K562 (cell line): ENCODE measurements at regions not wholly inside any gene's neighbourhood (a gene's known extent, or its start where the extent isn't known, plus 50 kb on each side); places are given as distances from the start of the nearest gene placed in this dataset.

ENCODE experiments used
- ATAC-seq: fragments of 200-7000 bp; cut with Tn5 transposase; 3 replicates; pipeline ENCODE4 v1.9.1; 2020; ENCODE audit warnings: moderate library complexity
- BruUV-seq: library from RNA; stranded (reverse); fragments of 400-500 nt; replicated peaks from 2 replicates; lab custom pipeline; 2021; lab: Mats Ljungman, UMichigan
- CTCF ChIA-PET: fragments of 300-600 bp; formaldehyde crosslinking; extraction: SDS; loops from one replicate; lab custom pipeline; 2021; ENCODE audit warnings: low intra/inter-chr PET ratio; lab: Yijun Ruan, JAX
- POLR2A ChIA-PET: fragments of 300-600, 350-650 bp; sonication (Branson Sonifier 250); formaldehyde crosslinking; extraction: SDS; loops from one replicate; lab custom pipeline; 2021; ENCODE audit warnings: antibody characterized with exemption, inconsistent platforms; lab: Yijun Ruan, JAX
- DNase-seq, 4 experiments: peaks; one replicate each; pipeline versions ENCODE4 v3.0.0 to v3.0.0-alpha.2; 2011 to 2018; ENCODE audit warnings: low spot score in 3 of 4, mixed read lengths in 3 of 4; ENCODE audit errors: extremely low read depth in 1 of 4
- FAIRE-seq: peaks from 2 replicates; lab custom pipeline; 2011; peaks lifted over from hg19 to GRCh38; lab: Jason Lieb, UNC
- H2AFZ ChIP-seq: 2 replicates; pipeline ENCODE4 v1.6.0; 2011; ENCODE audit warnings: low read depth, low read length, control low read depth, inconsistent platforms
- H3K27ac ChIP-seq: fragments of 200-600 bp; 3 replicates; pipeline ENCODE4 v1.8.0; 2011; ENCODE audit warnings: low read depth, mild to moderate bottlenecking, control low read depth, inconsistent platforms, low read length, moderate library complexity, mixed read lengths; ENCODE audit errors: extremely low read depth
- H3K27me3 ChIP-seq, 2 experiments: fragments of 300-600 bp in 1 of 2; 2 replicates in 1 of 2; 3 replicates in 1 of 2; pipeline versions ENCODE4 v1.6.0 to v1.8.0; 2011; ENCODE audit warnings: inconsistent platforms in 2 of 2, low read length in 2 of 2, mild to moderate bottlenecking in 1 of 2, mixed read lengths in 1 of 2, moderate library complexity in 1 of 2; ENCODE audit not compliant: control insufficient read depth in 2 of 2, insufficient read depth in 2 of 2
- H3K36me3 ChIP-seq: fragments of 300-600 bp; 3 replicates; pipeline ENCODE4 v1.8.0; 2011; ENCODE audit warnings: mild to moderate bottlenecking, low read length, inconsistent platforms; ENCODE audit not compliant: control insufficient read depth, insufficient read depth
- H3K4me1 ChIP-seq, 2 experiments: fragments of 200-600 bp in 1 of 2; replicated peaks in 1 of 2; 2 replicates in 1 of 2; 3 replicates in 1 of 2; pipeline versions ENCODE4 v1.5.1 to v1.8.0; 2011; ENCODE audit warnings: inconsistent platforms in 2 of 2, low read length in 2 of 2, mild to moderate bottlenecking in 1 of 2, mixed read lengths in 1 of 2, moderate library complexity in 1 of 2; ENCODE audit not compliant: control insufficient read depth in 2 of 2, insufficient read depth in 2 of 2
- H3K4me2 ChIP-seq: 2 replicates; pipeline ENCODE4 v1.6.1; 2011; ENCODE audit warnings: low read length, control low read depth, inconsistent platforms, mixed read lengths; ENCODE audit not compliant: insufficient read depth
- H3K4me3 ChIP-seq: fragments of 200-600 bp; sonication (generic), shearing (Covaris generic); 2 replicates; pipeline ENCODE4 v1.5.1; 2016; ENCODE audit warnings: control low read depth, inconsistent platforms
- H3K79me2 ChIP-seq: fragments of 200-600 bp; 3 replicates; pipeline ENCODE4 v1.8.0; 2011; ENCODE audit warnings: low read length, inconsistent platforms; ENCODE audit not compliant: control insufficient read depth, insufficient read depth
- H3K9ac ChIP-seq, 2 experiments: 2 replicates each; pipeline versions ENCODE4 v1.6.0 to v1.6.1; 2011; ENCODE audit warnings: low read depth in 2 of 2, low read length in 2 of 2, control low read depth in 1 of 2, inconsistent platforms in 1 of 2, mild to moderate bottlenecking in 1 of 2, mixed read lengths in 1 of 2; ENCODE audit not compliant: insufficient read depth in 1 of 2
- H3K9me1 ChIP-seq: one replicate; pipeline ENCODE4 v1.6.0; 2011; ENCODE audit warnings: inconsistent platforms, mild to moderate bottlenecking, low read length, moderate library complexity; ENCODE audit not compliant: control insufficient read depth, insufficient read depth
- H3K9me3 ChIP-seq: replicated peaks from 2 replicates; pipeline ENCODE4 v1.5.1; 2011; ENCODE audit warnings: low read depth, low read length, inconsistent platforms; ENCODE audit not compliant: control insufficient read depth, insufficient read depth
- H4K20me1 ChIP-seq: replicated peaks from 2 replicates; pipeline ENCODE4 v1.6.1; 2011; ENCODE audit warnings: low read length, inconsistent platforms, mixed read lengths; ENCODE audit not compliant: control insufficient read depth, insufficient read depth
- ATF2 ChIP-seq: sonication (generic); formaldehyde crosslinking; IDR thresholded peaks from 2 replicates; pipeline ENCODE4 v1.8.1; 2022; ENCODE audit warnings: missing genetic modification reagents
- CBFA2T2 ChIP-seq: fragments of 450-650 bp; conservative IDR thresholded peaks from 2 replicates; pipeline ENCODE4 v1.6.1; 2017; ENCODE audit warnings: mild to moderate bottlenecking
- CHAMP1 ChIP-seq: fragments of 450-650 bp; IDR thresholded peaks from 2 replicates; pipeline ENCODE4 v1.6.1; 2016; ENCODE audit warnings: mild to moderate bottlenecking
- CHCHD3 ChIP-seq: fragments of 250-450 bp; sonication (Bioruptor Pico); IDR thresholded peaks from 2 replicates; pipeline ENCODE4 v2.1.2; 2022; ENCODE audit warnings: mild to moderate bottlenecking
- FIP1L1 ChIP-seq: fragments of 200-400 bp; formaldehyde crosslinking; IDR thresholded peaks from 2 replicates; pipeline ENCODE4 v1.6.1; 2018; ENCODE audit warnings: mild to moderate bottlenecking, low read depth, low read length; ENCODE audit not compliant: poor library complexity, severe bottlenecking
- FOS ChIP-seq: IDR thresholded peaks from 3 replicates; pipeline ENCODE4 v1.6.1; 2011; ENCODE audit not compliant: insufficient read length; ENCODE audit errors: extremely low read depth
- HDAC1 ChIP-seq, 2 experiments: fragments of 450-650 bp; IDR thresholded peaks; 2 replicates each; pipeline ENCODE4 v1.6.1; 2016 to 2017; ENCODE audit warnings: inconsistent platforms in 1 of 2, mild to moderate bottlenecking in 1 of 2, moderate library complexity in 1 of 2
- NFXL1 ChIP-seq: fragments of 450-650 bp; formaldehyde crosslinking; IDR thresholded peaks from 2 replicates; pipeline ENCODE4 v1.4.0; 2021; ENCODE audit warnings: mild to moderate bottlenecking
- NR0B1 ChIP-seq: fragments of 450-650 bp; IDR thresholded peaks from one replicate; pipeline ENCODE4 v1.6.1; 2018; ENCODE audit warnings: mild to moderate bottlenecking, moderate library complexity; ENCODE audit not compliant: partially characterized antibody
- NR2F6 ChIP-seq: fragments of 450-650 bp; formaldehyde crosslinking; IDR thresholded peaks from 2 replicates; pipeline ENCODE4 v1.4.0; 2020; ENCODE audit warnings: mild to moderate bottlenecking
- POLR2H ChIP-seq: IDR thresholded peaks from 2 replicates; pipeline ENCODE4 v1.6.1; 2016; ENCODE audit warnings: missing genetic modification characterization, low read depth, mild to moderate bottlenecking, control low read depth, missing compliant biosample characterization, moderate library complexity
- RUNX1 ChIP-seq: sonication (generic); IDR thresholded peaks from 2 replicates; pipeline ENCODE4 v1.6.1; 2016; ENCODE audit warnings: antibody characterized with exemption, low read depth
- SPI1 ChIP-seq: IDR thresholded peaks from 2 replicates; pipeline ENCODE4 v1.6.1; 2011; ENCODE audit warnings: low read depth, low read length, control low read depth, borderline replicate concordance
- TEAD2 ChIP-seq: fragments of 450-650 bp; IDR thresholded peaks from 2 replicates; pipeline ENCODE4 v1.6.1; 2016; ENCODE audit warnings: missing genetic modification characterization, control low read depth, missing compliant biosample characterization
- ZNF140 ChIP-seq: fragments of 250-450 bp; sonication (Bioruptor Pico); IDR thresholded peaks from 2 replicates; pipeline ENCODE4 v1.8.0; 2021; ENCODE audit warnings: moderate library complexity, mild to moderate bottlenecking, inconsistent platforms
- ZNF3 ChIP-seq: fragments of 250-450 bp; sonication (Bioruptor Pico); IDR thresholded peaks from 2 replicates; pipeline ENCODE4 v1.5.0; 2021; ENCODE audit warnings: mild to moderate bottlenecking, moderate library complexity
- ZNF324 ChIP-seq: fragments of 250-450 bp; sonication (Bioruptor Pico); IDR thresholded peaks from 2 replicates; pipeline ENCODE4 v1.4.0; 2020; ENCODE audit warnings: mild to moderate bottlenecking
- ZNF766 ChIP-seq: fragments of 200-800 bp; sonication (Bioruptor generic); conservative IDR thresholded peaks from 2 replicates; pipeline ENCODE4 v1.6.1; 2016; ENCODE audit warnings: missing genetic modification characterization, missing compliant biosample characterization
- WGBS: fragments of 100-300 bp; shearing (Covaris generic); methylation state at CpG from one replicate; pipeline ENCODE4 v1.1.6; 2016; ENCODE audit warnings: low coverage, mixed read lengths; ENCODE audit not compliant: insufficient coverage; ENCODE audit errors: missing lambda C conversion rate; 5-methylcytosine and 5-hydroxymethylcytosine counted together
- in situ Hi-C: fragments of 300-500 bp; cut with MboI; formaldehyde crosslinking; loops from 4 replicates; pipeline ENCODE4 v1.15.0; 2018; ENCODE audit warnings: inconsistent platforms, mixed read lengths
- intact Hi-C: fragments of 100-400 bp; cut with micrococcal nuclease; formaldehyde crosslinking; loops from 2 replicates; pipeline ENCODE4 v1.14.2; 2022
- TF ChIP-seq, protein P1 (sequence below): sonication (generic); IDR thresholded peaks from 2 replicates; pipeline ENCODE4 v1.6.1; 2016

DNA sequence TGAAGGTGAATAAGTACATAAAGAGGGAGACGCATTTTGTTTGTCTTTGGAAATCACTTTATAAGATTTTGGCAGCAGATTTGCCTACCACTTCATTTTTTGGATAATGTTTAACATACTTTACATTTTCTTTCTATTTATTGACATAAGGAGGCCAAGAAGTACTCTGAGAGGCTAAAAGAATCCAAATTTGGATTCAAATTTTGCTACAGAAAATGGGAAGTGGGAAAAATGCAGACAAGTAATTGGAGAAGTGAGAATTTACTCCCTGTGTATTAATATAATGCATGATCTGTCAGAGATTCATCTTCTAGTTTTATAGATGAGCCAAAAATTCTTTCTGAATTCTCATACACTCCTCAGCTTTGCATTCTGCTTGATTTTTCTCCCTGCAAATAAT lies 411.2 kb upstream of the CTNND2 start (continued):
- TF ChIP-seq ZNF3 (CRISPR knock-in tag) (no peak), HDAC1 (IDR thresholded peaks at IDR 0.05) (no peak), FIP1L1 (no peak), FOS (no peak), ZNF766 (CRISPR knock-in tag) (no peak), CHCHD3 (CRISPR knock-in tag) (no peak), TEAD2 (no peak)

- Histone ChIP-seq H4K20me1 (no peaks in the 10 kb centered on the region), H3K4me2 (no peak overlapping the region), H3K4me3 (no peak overlapping the region), H3K9me3 (no peaks in the 10 kb centered on the region; the same call in 1 of the 2 replicates), H3K27me3 (no peaks in the 10 kb centered on the region), H3K36me3 (no peaks in the 10 kb centered on the region), H3K27ac (no peak overlapping the region), H3K79me2 (no peaks in the 10 kb centered on the region), H3K9ac (no peak overlapping the region), H2AFZ (no peak overlapping the region), H3K4me1 (no peaks in the 10 kb centered on the region), H3K9me1 (no peaks in the 10 kb centered on the region)
- intact Hi-C loops (no loop called here), in situ Hi-C loops (no loop called here)
- FAIRE-seq: no peak
- ChIA-PET CTCF (no interaction called here), POLR2A (no interaction called here)
- WGBS: 0% methylated on average over 2 of the region's 2 CpGs
- no peak for DNase-seq
- no peak for ATAC-seq
- BruUV-seq: no TSS peak
- no peak for TF ChIP-seq NR0B1
- TF ChIP-seq POLR2H: no peak
- TF ChIP-seq ZNF324 (CRISPR knock-in tag): no peak
- TF ChIP-seq ZNF140 (CRISPR knock-in tag): no peak
- TF ChIP-seq RUNX1: no peak
- TF ChIP-seq NFXL1 (CRISPR knock-in tag): no peak
- TF ChIP-seq SPI1: no peak
- TF ChIP-seq ATF2 (CRISPR knock-in tag): no peak
- no peak for TF ChIP-seq NR2F6 (CRISPR knock-in tag)
- no peak for TF ChIP-seq CBFA2T2
- TF ChIP-seq CHAMP1: no peak
- TF ChIP-seq, protein P1, sequence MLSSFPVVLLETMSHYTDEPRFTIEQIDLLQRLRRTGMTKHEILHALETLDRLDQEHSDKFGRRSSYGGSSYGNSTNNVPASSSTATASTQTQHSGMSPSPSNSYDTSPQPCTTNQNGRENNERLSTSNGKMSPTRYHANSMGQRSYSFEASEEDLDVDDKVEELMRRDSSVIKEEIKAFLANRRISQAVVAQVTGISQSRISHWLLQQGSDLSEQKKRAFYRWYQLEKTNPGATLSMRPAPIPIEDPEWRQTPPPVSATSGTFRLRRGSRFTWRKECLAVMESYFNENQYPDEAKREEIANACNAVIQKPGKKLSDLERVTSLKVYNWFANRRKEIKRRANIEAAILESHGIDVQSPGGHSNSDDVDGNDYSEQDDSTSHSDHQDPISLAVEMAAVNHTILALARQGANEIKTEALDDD: no peak
Measured at GRCh38 chr5:12313602-12314001, 409.4 kb upstream of the CTNND2 start.
